Pancreas (tissue), 10 donors: ENCODE measurements at regions not wholly inside any gene's neighbourhood (a gene's known extent, or its start where the extent isn't known, plus 50 kb on each side); places are given as distances from the start of the nearest gene placed in this dataset.

Experiments used
- ATAC-seq, 4 donors: fragments of 200-7000 bp; cut with Tn5 transposase; one replicate each; pipeline versions ENCODE4 v1.8.0 to v1.9.1; 2020; ENCODE audit warnings: mild to moderate bottlenecking in 4 of 4, moderate library complexity in 4 of 4
- DNase-seq, 6 donors: peaks; one replicate each; pipeline ENCODE4 v3.0.0-alpha.2; 2020
- FAIRE-seq: peaks from 2 replicates; lab custom pipeline; 2012; peaks lifted over from hg19 to GRCh38; lab: Jason Lieb, UNC
- H3K27ac ChIP-seq, 4 donors: fragments of 200-600 bp; sonication (generic); 1 replicate in 3 of 4; 2 replicates in 1 of 4; pipeline versions ENCODE4 v1.5.0 to v1.8.0; 2020
- H3K27me3 ChIP-seq, 4 donors: fragments of 200-600 bp; one replicate each; pipeline ENCODE4 v1.8.0; 2021
- H3K36me3 ChIP-seq, 3 donors: fragments of 200-600 bp; sonication (generic) in 1 of 3; one replicate each; pipeline versions ENCODE4 v1.5.0 to v1.8.0; 2020 to 2021
- H3K4me1 ChIP-seq, 3 donors: fragments of 200-600 bp; one replicate each; pipeline ENCODE4 v1.8.0; 2021
- H3K4me3 ChIP-seq, 4 donors: fragments of 200-600 bp; sonication (generic) in 2 of 4; one replicate each; pipeline versions ENCODE4 v1.5.0 to v1.8.0; 2020 to 2021
- H3K9me3 ChIP-seq, 4 donors: fragments of 200-600 bp; one replicate each; pipeline ENCODE4 v1.8.0; 2021
- WGBS, 2 donors: extraction: QIAGEN DNeasy Blood & Tissue Kit; methylation state at CpG; one replicate each; pipeline ENCODE4 v1.1.7; 2013; 5-methylcytosine and 5-hydroxymethylcytosine counted together
- intact Hi-C, 3 donors: fragments of 100-400 bp; cut with DNase I; formaldehyde crosslinking; loops; one replicate each; pipeline versions ENCODE4 v1.11.1 to v1.14.2; 2022
- TF ChIP-seq, protein P1 (sequence below), 4 donors: fragments of 200-600 bp; sonication (generic) in 3 of 4; IDR thresholded peaks; one replicate each; pipeline versions ENCODE4 v1.5.0 to v1.8.0; 2021; ENCODE audit warnings: antibody characterized with exemption in 4 of 4
- donor health status: healthy with polysubstance abuse.
- donor health status: DM: no; HTN: no; CAD: no; lungs with moderate emphysema.
- donor health status: DM: no; HTN: no; CAD: no.
- donor health status: control.
- donor health status: control.
- donor health status: Bipolar disorder and iron deficiency.
- donor health status: DM: yes; HTN: yes; CAD: no.
- donor health status: DM: no; HTN: no; CAD: no.
- donor health status: DM: no; HTN: no; CAD: no.
- donor health status: DM: yes; HTN: yes; CAD: no.

- Histone ChIP-seq H3K4me1 (no peaks in the 10 kb centered on the region), H3K4me3 (no peak overlapping the region), H3K36me3 (no peaks in the 10 kb centered on the region), H3K27me3 (no peaks in the 10 kb centered on the region), H3K9me3 (no peaks in the 10 kb centered on the region), H3K27ac (no peak overlapping the region)
- intact Hi-C loops: no loop called here
- FAIRE-seq (no peak), DNase-seq (no peak), ATAC-seq (no peak)
- TF ChIP-seq, protein P1, sequence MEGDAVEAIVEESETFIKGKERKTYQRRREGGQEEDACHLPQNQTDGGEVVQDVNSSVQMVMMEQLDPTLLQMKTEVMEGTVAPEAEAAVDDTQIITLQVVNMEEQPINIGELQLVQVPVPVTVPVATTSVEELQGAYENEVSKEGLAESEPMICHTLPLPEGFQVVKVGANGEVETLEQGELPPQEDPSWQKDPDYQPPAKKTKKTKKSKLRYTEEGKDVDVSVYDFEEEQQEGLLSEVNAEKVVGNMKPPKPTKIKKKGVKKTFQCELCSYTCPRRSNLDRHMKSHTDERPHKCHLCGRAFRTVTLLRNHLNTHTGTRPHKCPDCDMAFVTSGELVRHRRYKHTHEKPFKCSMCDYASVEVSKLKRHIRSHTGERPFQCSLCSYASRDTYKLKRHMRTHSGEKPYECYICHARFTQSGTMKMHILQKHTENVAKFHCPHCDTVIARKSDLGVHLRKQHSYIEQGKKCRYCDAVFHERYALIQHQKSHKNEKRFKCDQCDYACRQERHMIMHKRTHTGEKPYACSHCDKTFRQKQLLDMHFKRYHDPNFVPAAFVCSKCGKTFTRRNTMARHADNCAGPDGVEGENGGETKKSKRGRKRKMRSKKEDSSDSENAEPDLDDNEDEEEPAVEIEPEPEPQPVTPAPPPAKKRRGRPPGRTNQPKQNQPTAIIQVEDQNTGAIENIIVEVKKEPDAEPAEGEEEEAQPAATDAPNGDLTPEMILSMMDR (IDR thresholded peaks at IDR 0.05): no peak
- 50% methylated on average over 15 of the region's 15 CpGs for WGBS, 2 donors
Observed at GRCh38 chr6:168838037-168838399, 397.0 kb downstream of the SMOC2 start.

DNA sequence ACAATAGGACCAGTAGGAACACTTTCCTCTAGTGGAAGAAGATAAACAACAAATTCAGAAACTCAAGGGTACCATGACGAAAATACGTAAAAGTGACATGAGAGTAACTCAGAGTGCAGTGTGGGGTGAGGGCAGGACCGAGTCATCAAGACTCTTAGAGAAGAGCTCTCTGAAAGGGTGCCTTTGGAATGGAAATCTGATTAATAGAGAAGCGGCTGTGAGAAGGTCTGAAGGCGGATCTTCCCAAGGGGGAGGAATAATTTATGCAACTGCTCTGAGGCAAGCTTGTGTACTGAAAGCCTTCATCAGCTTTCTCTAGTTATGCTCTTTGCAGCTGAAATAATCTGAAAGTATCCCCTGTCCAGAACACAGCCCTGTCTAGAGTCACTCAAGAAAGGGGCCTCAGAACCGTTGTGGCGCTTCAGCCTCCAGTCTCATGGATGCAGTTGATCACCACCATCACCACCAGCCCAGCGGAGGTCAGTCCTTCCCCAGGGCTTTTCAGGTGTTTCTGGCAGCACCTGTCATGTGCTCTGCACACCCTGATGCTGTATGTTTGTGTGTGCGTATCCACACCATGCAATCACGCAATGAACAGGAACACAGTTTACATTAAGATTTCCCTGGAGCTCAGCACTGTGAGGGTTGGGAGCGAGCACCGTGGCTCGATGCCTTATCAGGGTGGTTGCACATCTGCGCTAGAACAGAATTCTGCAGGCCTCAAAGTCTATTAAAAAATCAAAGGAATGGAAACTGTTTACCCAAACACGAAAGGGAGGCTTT is 396.5 kb downstream of the SMOC2 start:
- Histone ChIP-seq H3K4me3 (no peak overlapping the region), H3K27me3 (no peaks in the 10 kb centered on the region), H3K27ac (no peak overlapping the region), H3K4me1 (no peaks in the 10 kb centered on the region), H3K36me3 (no peaks in the 10 kb centered on the region), H3K9me3 (no peaks in the 10 kb centered on the region)
- 63 to 75% methylated on average over 15 of the region's 15 CpGs for WGBS, 2 donors
- no peak for FAIRE-seq
- intact Hi-C loops: no loop called here
- no peak for DNase-seq
- TF ChIP-seq, protein P1 (IDR thresholded peaks at IDR 0.05): no peak
- ATAC-seq: no peak

- intact Hi-C loops: no loop called here
- FAIRE-seq: no peak
- ATAC-seq: no peak
- TF ChIP-seq, protein P1 (IDR thresholded peaks at IDR 0.05): no peak
- H3K27ac ChIP-seq: no peak overlapping the region
- H3K36me3 ChIP-seq: no peaks in the 10 kb centered on the region
- H3K4me1 ChIP-seq: no peaks in the 10 kb centered on the region
- WGBS, 2 donors: 87 to 95% methylated on average over 9 of the region's 9 CpGs
- no peaks in the 10 kb centered on the region for H3K27me3 ChIP-seq
- no peaks in the 10 kb centered on the region for H3K9me3 ChIP-seq
- DNase-seq: no peak
- H3K4me3 ChIP-seq: no peak overlapping the region
Observed at GRCh38 chr6:168835991-168836390, 395.0 kb downstream of the SMOC2 start.

GRCh38 chr6:168834801-168835200 is 393.8 kb downstream of the SMOC2 start:
- DNase-seq (no peak), FAIRE-seq (no peak), ATAC-seq (no peak)
- Histone ChIP-seq H3K36me3 (no peaks in the 10 kb centered on the region), H3K27ac (no peak overlapping the region), H3K27me3 (no peaks in the 10 kb centered on the region), H3K4me3 (no peak overlapping the region), H3K4me1 (no peaks in the 10 kb centered on the region), H3K9me3 (no peaks in the 10 kb centered on the region)
- intact Hi-C loops: no loop called here
- TF ChIP-seq, protein P1 (IDR thresholded peaks at IDR 0.05): no peak
- WGBS, 2 donors: 54 to 59% methylated on average over 5 of the region's 5 CpGs

GRCh38 chr6:168834042-168834587 is 393.1 kb downstream of the SMOC2 start:
- Histone ChIP-seq H3K4me3 (no peak overlapping the region), H3K4me1 (no peaks in the 10 kb centered on the region), H3K27ac (no peak overlapping the region), H3K27me3 (no peaks in the 10 kb centered on the region), H3K9me3 (no peaks in the 10 kb centered on the region), H3K36me3 (no peaks in the 10 kb centered on the region)
- FAIRE-seq (no peak), ATAC-seq (no peak), DNase-seq (no peak)
- intact Hi-C loops: no loop called here
- TF ChIP-seq, protein P1 (IDR thresholded peaks at IDR 0.05): no peak
- WGBS, 2 donors: 57 to 73% methylated on average over 11 of the region's 11 CpGs
